B cell (primary cell): ENCODE measurements at regions not wholly inside any gene's neighbourhood (a gene's known extent, or its start where the extent isn't known, plus 50 kb on each side); places are given as distances from the start of the nearest gene placed in this dataset.

ENCODE experiments used
- CTCF ChIP-seq: fragments of 200-600 bp; IDR thresholded peaks from one replicate; pipeline ENCODE4 v1.8.0; 2022; ENCODE audit warnings: antibody characterized with exemption, mild to moderate bottlenecking
- EZH2 ChIP-seq: IDR thresholded peaks from 2 replicates; pipeline ENCODE4 v1.6.1; 2012; ENCODE audit warnings: borderline replicate concordance, low read depth, mild to moderate bottlenecking, moderate library complexity, low read length; ENCODE audit not compliant: insufficient read depth, poor library complexity, severe bottlenecking

GRCh38 chr6:4383910-4384638, 248.7 kb upstream of the ECI2 start:
- TF ChIP-seq CTCF (no peak), EZH2 (no peak)
